ENCODE measurements at regions not wholly inside any gene's neighbourhood (a gene's known extent, or its start where the extent isn't known, plus 50 kb on each side); places are given as distances from the start of the nearest gene placed in this dataset.
"Not testable (repeated sequence)": the region's sequence is repeated elsewhere in the genome, so short reads cannot be mapped to it uniquely, and the experiment has no call there.

- Histone ChIP-seq H3K27ac (no peak overlapping the region), H3K36me3 (no peaks in the 10 kb centered on the region), H3K4me3 (no peak overlapping the region), H3K27me3 (no peaks in the 10 kb centered on the region), H3K4me1 (no peaks in the 10 kb centered on the region), H3K9me3 (peaks cover 0 to 5% (median 0%) of the 10 kb centered on the region in 11 donors)
- WGBS, 2 donors, result 47 to 65% methylated on average over 1 of the region's 1 CpG
- TF ChIP-seq CTCF (IDR thresholded peaks at IDR 0.05), result no peak
- intact Hi-C loops (cut with DNase I), result no loop called here
- ATAC-seq (no peak), DNase-seq (no peak)
These were observed 112.4 kb downstream of the KBTBD2 start for GRCh38 chr7:32779167-32779566.

GRCh38 chr7:32777041-32777666 lies 114.4 kb downstream of the KBTBD2 start:
- H3K27ac ChIP-seq; H3K9me3 ChIP-seq; ATAC-seq; H3K36me3 ChIP-seq; H3K27me3 ChIP-seq; H3K4me3 ChIP-seq; DNase-seq; H3K4me1 ChIP-seq; intact Hi-C loops (cut with DNase I): not testable (repeated sequence)
- WGBS, 2 donors, result 93 to 96% methylated on average over 4 of the region's 4 CpGs

DNA sequence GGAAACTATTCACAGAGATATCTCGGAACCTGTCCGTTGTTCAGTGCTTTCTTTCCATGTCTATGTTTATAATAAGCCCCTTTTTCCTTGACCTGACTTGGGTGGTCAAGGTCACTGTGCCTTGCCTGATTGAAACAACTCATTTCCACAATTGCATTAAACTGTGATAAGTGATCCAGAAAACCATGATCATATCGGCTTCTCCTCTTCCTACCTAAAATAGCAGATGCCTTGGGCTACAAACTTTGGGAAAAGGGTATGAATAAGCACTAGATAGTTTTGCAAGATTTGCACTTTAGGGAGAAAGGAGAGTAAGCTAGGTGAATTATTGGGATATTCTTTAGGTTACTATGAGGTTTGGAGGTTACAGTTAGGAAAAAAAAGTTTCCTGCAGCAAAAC lies 115.2 kb downstream of the KBTBD2 start:
- DNase-seq; H3K27me3 ChIP-seq; H3K36me3 ChIP-seq; intact Hi-C loops (cut with DNase I); H3K4me1 ChIP-seq; ATAC-seq; H3K4me3 ChIP-seq; H3K9me3 ChIP-seq; H3K27ac ChIP-seq: not testable (repeated sequence)
- WGBS, 2 donors, result 66 to 72% methylated on average over 3 of the region's 3 CpGs

- H3K27me3 ChIP-seq; ATAC-seq; H3K36me3 ChIP-seq; H3K27ac ChIP-seq; intact Hi-C loops (cut with DNase I); H3K9me3 ChIP-seq; H3K4me1 ChIP-seq; DNase-seq; H3K4me3 ChIP-seq: not testable (repeated sequence)
- 42 to 49% methylated on average over 3 of the region's 4 CpGs for WGBS, 2 donors
These were observed 115.8 kb downstream of the KBTBD2 start for GRCh38 chr7:32775809-32776208.

- 91 to 92% methylated on average over 1 of the region's 1 CpG for WGBS, 2 donors
- ATAC-seq, result no peak
These were observed 117.0 kb downstream of the KBTBD2 start for GRCh38 chr7:32774541-32774951.

DNA sequence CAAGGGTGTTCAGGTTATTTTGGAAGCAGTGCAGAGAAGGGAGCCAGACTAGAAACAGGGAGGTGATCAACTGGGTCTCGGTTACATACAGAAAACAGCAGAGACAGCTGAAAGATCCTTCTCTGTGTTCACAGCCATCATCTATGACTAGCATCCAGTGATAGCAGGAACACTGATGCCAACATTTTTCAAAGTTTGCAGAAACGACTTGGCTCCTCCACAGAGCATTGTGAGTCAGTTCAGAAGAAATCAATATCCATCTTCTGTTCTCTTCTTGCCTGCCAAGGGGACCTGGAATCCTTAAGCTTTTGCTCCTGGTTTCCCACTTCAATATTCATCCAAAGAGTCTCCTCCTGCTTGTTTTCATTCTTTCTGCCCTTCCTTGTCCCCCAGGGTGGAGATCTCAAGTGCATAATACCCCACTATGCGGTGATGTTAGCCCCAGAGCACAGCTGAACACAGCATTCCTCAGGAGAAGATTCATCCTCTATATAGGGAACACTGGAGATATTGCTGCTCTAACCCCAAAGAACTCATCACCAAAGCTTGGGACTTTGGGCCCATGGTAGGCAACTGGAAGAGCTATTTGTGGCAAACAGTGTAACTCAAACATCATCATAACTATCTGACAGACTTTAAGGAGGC lies 122.6 kb downstream of the KBTBD2 start:
- not testable (repeated sequence) for H3K4me3 ChIP-seq, H3K9me3 ChIP-seq, H3K27ac ChIP-seq, H3K27me3 ChIP-seq, H3K36me3 ChIP-seq, DNase-seq, ATAC-seq
- WGBS, 2 donors, result 60 to 76% methylated on average over 3 of the region's 3 CpGs
- intact Hi-C loops (cut with DNase I), result loop anchor here in 3 of 10 donors (5.0 to 10.0 kb wide), 3 partner anchors 286 to 346 kb away; partner anchors contain the start of gene RP9 (in 1 of the 3)
- peaks cover 0 to 14% (median 0%) of the 10 kb centered on the region in 9 donors for H3K4me1 ChIP-seq

More at GRCh38 chr7:32774541-32774951, 117.0 kb downstream of the KBTBD2 start:
- TF ChIP-seq CTCF (IDR thresholded peaks at IDR 0.05), result no peak
- Histone ChIP-seq H3K9me3 (no peaks in the 10 kb centered on the region), H3K4me1 (no peaks in the 10 kb centered on the region), H3K36me3 (no peaks in the 10 kb centered on the region), H3K27ac (no peak overlapping the region), H3K4me3 (no peak overlapping the region), H3K27me3 (no peaks in the 10 kb centered on the region)
- no peak for DNase-seq
- intact Hi-C loops (cut with DNase I), result no loop called here

GRCh38 chr7:32768338-32768737 lies 123.2 kb downstream of the KBTBD2 start:
- ATAC-seq, H3K36me3 ChIP-seq, DNase-seq, H3K27ac ChIP-seq, H3K4me3 ChIP-seq, H3K27me3 ChIP-seq, H3K9me3 ChIP-seq: not testable (repeated sequence)
- peaks cover 0 to 14% (median 0%) of the 10 kb centered on the region in 9 donors for H3K4me1 ChIP-seq
- intact Hi-C loops (cut with DNase I), result loop anchor here in 3 of 10 donors (5.0 to 10.0 kb wide), 3 partner anchors 286 to 346 kb away; partner anchors contain the start of gene RP9 (in 1 of the 3)
- 84 to 85% methylated on average over 1 of the region's 1 CpG for WGBS, 2 donors

Data from heart right ventricle (tissue), 16 donors.